AG04450 (cell line): ENCODE measurements at regions not wholly inside any gene's neighbourhood (a gene's known extent, or its start where the extent isn't known, plus 50 kb on each side); places are given as distances from the start of the nearest gene placed in this dataset.

ENCODE experiments used
- CTCF ChIA-PET: fragments of 300-600, 350-600 bp; formaldehyde crosslinking; extraction: SDS; loops from one replicate; lab custom pipeline; 2022; ENCODE audit warnings: antibody characterized with exemption, inconsistent platforms; lab: Charles Lee
- POLR2A ChIA-PET: fragments of 350-600 bp; formaldehyde crosslinking; extraction: SDS; loops from one replicate; lab custom pipeline; 2021; ENCODE audit warnings: antibody characterized with exemption, inconsistent platforms; lab: Yijun Ruan, JAX
- DNase-seq: peaks from one replicate; pipeline ENCODE4 v3.0.0-alpha.2; 2011; ENCODE audit warnings: low read depth, low spot score
- H3K27ac ChIP-seq: one replicate; pipeline ENCODE4 v1.5.1; 2012; ENCODE audit warnings: low read depth, low read length, control low read depth
- H3K27me3 ChIP-seq: one replicate; pipeline ENCODE4 v1.6.0; 2012; ENCODE audit warnings: low read length; ENCODE audit not compliant: control insufficient read depth, insufficient read depth
- H3K4me3 ChIP-seq: 2 replicates; pipeline ENCODE4 v1.5.1; 2011; ENCODE audit warnings: mild to moderate bottlenecking, low read depth, low read length, control low read depth
- H3K9me3 ChIP-seq: 2 replicates; pipeline ENCODE4 v1.5.1; 2012; ENCODE audit warnings: low read length; ENCODE audit not compliant: control insufficient read depth, insufficient read depth
- TF ChIP-seq, protein P1 (sequence below): IDR thresholded peaks from 2 replicates; pipeline ENCODE4 v1.5.1; 2011; ENCODE audit warnings: low read depth, low read length, control low read depth, inconsistent platforms

DNA sequence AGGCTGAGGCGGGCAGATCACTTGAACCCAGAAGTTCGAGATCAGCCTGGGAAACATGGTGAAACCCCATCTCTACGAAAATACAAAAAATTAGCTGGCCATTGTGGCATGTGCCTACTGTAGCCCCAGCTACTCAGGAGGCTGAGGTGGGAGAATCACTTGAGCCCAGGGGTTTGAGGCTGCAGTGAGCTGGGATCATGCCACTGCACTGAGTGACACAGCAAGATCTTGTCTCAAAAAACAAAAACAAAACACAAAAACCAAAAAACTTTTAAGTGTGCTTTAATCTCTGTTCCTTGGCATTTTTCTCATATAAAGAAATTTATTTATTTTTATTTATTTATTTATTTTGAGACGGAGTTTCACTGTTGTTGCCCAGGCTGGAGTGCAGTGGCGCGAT, 208.2 kb downstream of the URB2 start:
- CTCF ChIA-PET: no interaction called here
- H3K9me3 ChIP-seq: no peaks in the 10 kb centered on the region
- H3K4me3 ChIP-seq: no peak overlapping the region
- POLR2A ChIA-PET: no interaction called here
- H3K27me3 ChIP-seq: no peaks in the 10 kb centered on the region
- no peak overlapping the region for H3K27ac ChIP-seq
- DNase-seq: no peak
- TF ChIP-seq, protein P1, sequence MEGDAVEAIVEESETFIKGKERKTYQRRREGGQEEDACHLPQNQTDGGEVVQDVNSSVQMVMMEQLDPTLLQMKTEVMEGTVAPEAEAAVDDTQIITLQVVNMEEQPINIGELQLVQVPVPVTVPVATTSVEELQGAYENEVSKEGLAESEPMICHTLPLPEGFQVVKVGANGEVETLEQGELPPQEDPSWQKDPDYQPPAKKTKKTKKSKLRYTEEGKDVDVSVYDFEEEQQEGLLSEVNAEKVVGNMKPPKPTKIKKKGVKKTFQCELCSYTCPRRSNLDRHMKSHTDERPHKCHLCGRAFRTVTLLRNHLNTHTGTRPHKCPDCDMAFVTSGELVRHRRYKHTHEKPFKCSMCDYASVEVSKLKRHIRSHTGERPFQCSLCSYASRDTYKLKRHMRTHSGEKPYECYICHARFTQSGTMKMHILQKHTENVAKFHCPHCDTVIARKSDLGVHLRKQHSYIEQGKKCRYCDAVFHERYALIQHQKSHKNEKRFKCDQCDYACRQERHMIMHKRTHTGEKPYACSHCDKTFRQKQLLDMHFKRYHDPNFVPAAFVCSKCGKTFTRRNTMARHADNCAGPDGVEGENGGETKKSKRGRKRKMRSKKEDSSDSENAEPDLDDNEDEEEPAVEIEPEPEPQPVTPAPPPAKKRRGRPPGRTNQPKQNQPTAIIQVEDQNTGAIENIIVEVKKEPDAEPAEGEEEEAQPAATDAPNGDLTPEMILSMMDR: no peak

DNA sequence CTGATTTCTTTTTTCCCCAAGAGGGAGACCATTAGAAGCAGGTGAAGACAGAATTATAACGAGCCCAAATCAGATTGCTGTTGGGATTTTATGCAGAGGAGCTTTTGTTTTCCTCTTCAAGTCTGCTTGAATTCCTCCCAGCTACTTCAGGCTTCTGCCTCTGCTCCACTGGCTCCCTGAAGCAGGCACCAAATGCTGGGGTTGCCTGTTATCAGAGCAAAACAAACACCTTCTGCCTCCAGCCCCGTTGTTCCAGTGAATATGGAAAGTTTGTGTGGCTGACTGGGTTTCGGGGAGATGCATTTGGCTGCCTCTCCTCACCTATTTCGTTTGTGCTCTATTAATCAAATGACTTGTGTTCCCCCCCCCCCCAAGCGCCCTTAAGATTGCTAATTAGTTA, 209.2 kb downstream of the URB2 start:
- TF ChIP-seq, protein P1: no peak
- no peak overlapping the region for H3K4me3 ChIP-seq
- no peaks in the 10 kb centered on the region for H3K27me3 ChIP-seq
- no peaks in the 10 kb centered on the region for H3K9me3 ChIP-seq
- ChIA-PET CTCF (no interaction called here), POLR2A (no interaction called here)
- DNase-seq: no peak
- no peak overlapping the region for H3K27ac ChIP-seq

DNA sequence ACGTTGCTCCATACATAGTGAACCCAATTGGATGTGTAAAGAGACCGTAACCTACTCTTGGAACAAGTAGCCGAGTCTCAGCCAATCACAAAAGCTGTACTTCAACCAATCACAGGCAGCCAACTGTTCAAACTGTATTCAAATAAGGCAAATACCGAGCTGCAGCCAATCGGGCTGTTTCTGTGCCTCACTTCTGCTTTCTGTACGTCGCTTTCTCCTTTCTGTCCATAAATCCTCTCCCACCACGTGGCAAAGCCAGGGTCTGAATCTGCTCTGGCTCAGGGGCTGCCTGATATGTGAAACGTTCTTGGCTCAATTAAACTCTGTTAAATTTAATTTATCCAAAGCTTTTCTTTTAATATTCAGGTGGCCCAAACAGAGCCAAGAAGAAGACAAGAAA, 210.3 kb downstream of the URB2 start:
- Histone ChIP-seq H3K27me3 (no peaks in the 10 kb centered on the region), H3K27ac (no peak overlapping the region), H3K4me3 (no peak overlapping the region), H3K9me3 (no peaks in the 10 kb centered on the region)
- POLR2A ChIA-PET: interaction anchor here (0.6 kb wide), 1 partner anchor 964 kb away, joined by 3 read pairs; no protein-coding TSS in a partner anchor
- TF ChIP-seq, protein P1: no peak
- CTCF ChIA-PET: interaction anchor here (1.7 kb wide), 1 partner anchor 13 kb away, joined by 4 read pairs; no protein-coding TSS in a partner anchor
- DNase-seq: no peak

DNA sequence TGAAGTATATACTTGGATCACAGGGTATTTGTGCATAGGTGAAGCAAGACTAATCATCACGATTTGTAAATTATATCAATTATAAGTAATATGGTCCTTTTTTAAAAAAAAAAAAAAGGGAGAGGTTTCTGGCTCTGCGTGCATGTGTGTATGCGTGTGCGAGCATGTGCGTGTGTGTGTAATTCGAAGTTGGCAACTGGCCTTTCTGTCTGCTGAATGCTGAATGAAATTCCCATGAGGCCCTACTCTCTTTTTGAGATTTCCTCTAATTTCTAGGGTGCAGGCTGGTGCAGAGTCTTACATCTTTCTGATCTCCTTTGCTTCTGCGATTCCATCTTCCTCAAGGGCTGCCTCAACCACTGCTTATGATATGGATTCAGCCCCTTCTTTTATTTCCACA, 212.2 kb downstream of the URB2 start:
- DNase-seq: no peak
- CTCF ChIA-PET: no interaction called here
- H3K27me3 ChIP-seq: no peaks in the 10 kb centered on the region
- H3K9me3 ChIP-seq: no peaks in the 10 kb centered on the region
- POLR2A ChIA-PET: no interaction called here
- no peak overlapping the region for H3K4me3 ChIP-seq
- TF ChIP-seq, protein P1: no peak
- no peak overlapping the region for H3K27ac ChIP-seq

DNA sequence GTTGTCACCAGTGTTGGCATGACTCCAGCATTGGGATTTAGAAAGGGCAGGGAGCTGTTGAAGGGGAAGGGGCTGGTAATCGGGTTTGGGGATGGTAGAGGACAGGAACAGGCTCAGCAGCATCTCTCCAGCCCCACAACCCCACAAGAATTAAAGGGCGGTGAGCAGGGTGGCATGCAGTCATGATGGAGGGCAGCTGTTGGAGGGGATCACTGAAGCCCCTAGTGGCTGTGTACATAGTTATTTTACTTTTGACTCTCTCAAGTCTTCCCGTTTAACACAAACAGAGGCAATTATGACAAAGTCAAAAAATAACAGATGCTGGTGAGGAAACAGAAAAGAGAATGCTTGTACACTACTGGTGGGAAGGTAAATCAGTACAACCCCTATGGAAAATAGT, 213.8 kb downstream of the URB2 start:
- DNase-seq: no peak
- CTCF ChIA-PET: no interaction called here

More for the DNA sequence above, 213.8 kb downstream of the URB2 start:
- no peak overlapping the region for H3K4me3 ChIP-seq
- no peaks in the 10 kb centered on the region for H3K9me3 ChIP-seq
- no peak overlapping the region for H3K27ac ChIP-seq
- TF ChIP-seq, protein P1: no peak
- no peaks in the 10 kb centered on the region for H3K27me3 ChIP-seq
- POLR2A ChIA-PET: no interaction called here
